Thymus (tissue), 11 donors: ENCODE measurements at regions not wholly inside any gene's neighbourhood (a gene's known extent, or its start where the extent isn't known, plus 50 kb on each side); places are given as distances from the start of the nearest gene placed in this dataset.
"Not testable (repeated sequence)": the region's sequence is repeated elsewhere in the genome, so short reads cannot be mapped to it uniquely, and the experiment has no call there.

Experiments used
- DNase-seq, 9 donors: peaks; one replicate each; pipeline ENCODE4 v3.0.0-alpha.2; 2013; ENCODE audit warnings: low spot score in 9 of 9, low read depth in 6 of 9, missing footprints in 1 of 9
- H3K27ac ChIP-seq, 2 donors: one replicate each; pipeline ENCODE4 v1.5.1; 2013; ENCODE audit warnings: control low read depth in 1 of 2, low read depth in 1 of 2, low read length in 1 of 2, mild to moderate bottlenecking in 1 of 2, moderate library complexity in 1 of 2
- H3K27me3 ChIP-seq, 2 donors: one replicate each; pipeline ENCODE4 v1.5.1; 2013; ENCODE audit warnings: low read length in 1 of 2; ENCODE audit not compliant: control insufficient read depth in 2 of 2, insufficient read depth in 1 of 2
- H3K36me3 ChIP-seq, 2 donors: one replicate each; pipeline ENCODE4 v1.5.1; 2013; ENCODE audit warnings: low read length in 1 of 2, mild to moderate bottlenecking in 1 of 2, moderate library complexity in 1 of 2; ENCODE audit not compliant: control insufficient read depth in 2 of 2, insufficient read depth in 2 of 2
- H3K4me1 ChIP-seq, 2 donors: one replicate each; pipeline ENCODE4 v1.5.1; 2013; ENCODE audit warnings: low read length in 2 of 2; ENCODE audit not compliant: control insufficient read depth in 2 of 2, insufficient read depth in 2 of 2
- H3K4me3 ChIP-seq, 2 donors: one replicate each; pipeline ENCODE4 v1.5.1; 2013; ENCODE audit warnings: low read length in 2 of 2, control low read depth in 1 of 2, mild to moderate bottlenecking in 1 of 2
- H3K9me3 ChIP-seq, 2 donors: one replicate each; pipeline ENCODE4 v1.5.1; 2013; ENCODE audit warnings: low read length in 1 of 2, mild to moderate bottlenecking in 1 of 2; ENCODE audit not compliant: control insufficient read depth in 2 of 2, insufficient read depth in 1 of 2
- WGBS: extraction: QIAGEN DNeasy Blood & Tissue Kit; methylation state at CpG from one replicate; pipeline ENCODE4 v1.1.7; 2013; 5-methylcytosine and 5-hydroxymethylcytosine counted together
- donor health status: healthy.

DNA sequence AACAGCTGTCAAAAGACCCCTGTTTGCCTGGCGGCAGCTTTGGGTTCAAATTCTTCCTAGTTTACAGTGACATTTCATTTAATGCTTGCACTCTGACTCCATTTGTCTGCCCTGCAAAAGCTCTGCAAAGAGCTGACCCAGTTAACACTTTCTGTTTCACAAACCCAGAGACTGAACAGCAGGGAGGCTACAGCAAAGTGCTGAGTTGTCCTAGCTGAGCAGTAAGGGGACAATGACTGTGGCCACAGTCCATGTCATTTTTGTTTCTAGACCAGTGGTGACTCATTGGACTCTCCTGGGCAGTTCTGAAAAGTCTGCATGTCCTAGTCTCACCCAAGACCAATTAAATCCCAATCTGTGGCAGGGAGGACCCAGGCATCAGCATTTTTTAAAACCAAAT, 994.8 kb upstream of the WWC1 start:
- H3K27me3 ChIP-seq: no peaks in the 10 kb centered on the region
- 97% methylated on average over 1 of the region's 1 CpG for WGBS
- no peak overlapping the region for H3K4me3 ChIP-seq
- H3K9me3 ChIP-seq: no peaks in the 10 kb centered on the region
- H3K4me1 ChIP-seq: no peaks in the 10 kb centered on the region
- no peaks in the 10 kb centered on the region for H3K36me3 ChIP-seq
- no peak overlapping the region for H3K27ac ChIP-seq
- no peak for DNase-seq

DNA sequence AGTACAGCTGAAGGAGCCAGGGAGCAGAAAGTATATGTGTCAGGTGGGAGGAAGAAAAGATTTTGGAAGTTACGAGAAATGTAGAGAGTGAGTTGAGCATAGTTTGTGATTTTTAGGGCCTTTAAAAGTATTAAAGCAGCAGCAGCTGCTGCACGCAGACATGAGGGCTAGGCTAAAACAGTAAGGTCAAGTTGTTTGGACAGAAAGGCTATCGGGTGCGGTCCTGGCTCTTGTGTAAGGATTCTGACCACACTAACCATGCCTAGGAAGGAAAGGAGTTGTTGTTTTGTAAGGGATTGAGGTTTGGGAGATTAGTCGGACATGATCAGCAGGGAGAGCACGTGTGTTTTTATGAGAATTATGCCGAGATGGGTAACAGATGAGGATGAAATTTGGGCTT, 991.6 kb upstream of the WWC1 start:
- not testable (repeated sequence) for H3K9me3 ChIP-seq, H3K4me1 ChIP-seq, H3K4me3 ChIP-seq, H3K27ac ChIP-seq, H3K27me3 ChIP-seq, H3K36me3 ChIP-seq, DNase-seq
- WGBS: 81% methylated on average over 7 of the region's 7 CpGs

DNA sequence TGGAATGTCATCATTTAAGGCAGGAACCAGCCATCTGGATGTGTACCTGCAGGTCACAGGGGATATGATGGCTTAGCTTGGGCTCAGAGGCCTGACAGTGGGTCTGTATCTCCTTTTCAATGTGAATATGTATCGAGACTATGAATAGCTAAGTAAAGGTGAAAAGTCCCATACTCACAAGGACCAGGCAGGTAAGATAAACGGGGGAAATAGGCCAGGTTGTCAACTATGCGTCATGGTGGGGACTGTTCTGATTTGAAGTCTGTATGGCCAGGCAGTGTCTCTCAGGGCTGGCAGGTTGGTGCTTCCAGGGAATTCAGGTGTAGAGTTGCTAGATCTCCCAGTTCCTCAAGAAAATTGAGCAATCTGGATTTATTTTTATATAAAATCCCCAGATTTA, 987.9 kb upstream of the WWC1 start:
- Histone ChIP-seq H3K27ac (no peak overlapping the region), H3K36me3 (no peaks in the 10 kb centered on the region), H3K4me3 (no peak overlapping the region), H3K27me3 (no peaks in the 10 kb centered on the region), H3K9me3 (no peaks in the 10 kb centered on the region), H3K4me1 (no peaks in the 10 kb centered on the region)
- WGBS: 88% methylated on average over 3 of the region's 3 CpGs
- no peak for DNase-seq

DNA sequence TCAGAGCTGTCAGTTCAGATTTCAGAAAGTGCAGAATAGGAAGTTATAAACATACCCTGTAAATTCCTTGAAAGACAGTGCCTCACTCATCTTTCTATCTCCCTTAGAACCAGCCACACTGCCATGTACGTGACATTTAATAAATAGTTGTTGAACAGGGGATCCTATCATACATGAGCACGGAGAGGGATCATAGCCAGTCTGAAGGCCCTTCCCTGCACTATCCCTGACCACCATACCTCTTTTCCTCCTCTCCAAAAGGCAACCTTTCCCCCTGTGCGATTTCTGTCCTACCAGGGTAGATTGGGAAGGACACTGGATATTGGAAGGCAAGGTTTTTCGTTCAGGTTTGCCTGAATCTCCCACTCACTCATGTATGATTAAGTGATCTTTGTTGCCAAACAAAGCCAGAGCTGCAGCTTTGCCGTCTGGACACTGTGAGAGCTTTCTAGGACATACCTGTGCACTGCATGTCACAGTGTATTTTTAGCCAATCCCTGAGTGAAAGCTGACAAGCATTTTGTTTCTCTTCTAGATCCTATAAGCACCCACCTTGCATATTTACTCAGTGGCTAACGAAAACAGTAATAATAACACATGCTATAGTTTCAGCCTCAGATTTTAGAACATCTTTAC, 986.5 kb upstream of the WWC1 start:
- DNase-seq: no peak

DNA sequence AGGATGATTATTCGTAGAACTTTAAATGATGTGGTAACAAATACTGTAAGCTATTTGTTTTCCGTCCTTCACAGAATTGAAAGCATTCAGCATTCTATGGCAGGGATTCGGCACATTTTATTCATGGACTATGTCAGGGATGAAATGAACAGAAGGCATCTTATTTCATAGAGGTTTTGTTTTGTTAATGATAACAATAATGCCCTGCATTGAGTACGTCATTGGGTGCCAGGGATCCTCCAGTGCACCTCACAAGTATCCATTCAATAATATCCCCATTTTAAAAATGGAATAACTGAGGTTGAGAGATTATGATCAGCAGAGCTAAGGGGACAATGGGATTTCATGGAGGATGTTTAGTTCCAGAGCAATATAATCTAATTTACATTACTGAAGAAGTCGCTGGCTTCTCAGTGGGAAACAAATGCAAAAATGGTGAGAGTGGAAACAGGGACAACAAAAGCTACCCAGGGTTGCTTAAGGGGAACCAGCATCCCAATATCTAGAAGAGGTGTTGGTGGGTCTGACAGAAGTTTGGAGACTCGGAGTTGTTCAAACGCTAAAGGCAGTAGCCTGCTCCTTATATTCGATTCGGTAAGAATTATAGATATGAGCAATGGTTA, 985.7 kb upstream of the WWC1 start:
- Histone ChIP-seq H3K27me3 (no peaks in the 10 kb centered on the region), H3K4me1 (no peaks in the 10 kb centered on the region), H3K9me3 (no peaks in the 10 kb centered on the region), H3K36me3 (no peaks in the 10 kb centered on the region), H3K4me3 (no peak overlapping the region), H3K27ac (no peak overlapping the region)
- DNase-seq: no peak
- 68% methylated on average over 9 of the region's 9 CpGs for WGBS

More for the DNA sequence above, 986.5 kb upstream of the WWC1 start:
- H3K36me3 ChIP-seq: no peaks in the 10 kb centered on the region
- H3K27me3 ChIP-seq: no peaks in the 10 kb centered on the region
- WGBS: 68% methylated on average over 6 of the region's 6 CpGs
- H3K4me1 ChIP-seq: no peaks in the 10 kb centered on the region
- H3K4me3 ChIP-seq: no peak overlapping the region
- no peak overlapping the region for H3K27ac ChIP-seq
- H3K9me3 ChIP-seq: no peaks in the 10 kb centered on the region

DNA sequence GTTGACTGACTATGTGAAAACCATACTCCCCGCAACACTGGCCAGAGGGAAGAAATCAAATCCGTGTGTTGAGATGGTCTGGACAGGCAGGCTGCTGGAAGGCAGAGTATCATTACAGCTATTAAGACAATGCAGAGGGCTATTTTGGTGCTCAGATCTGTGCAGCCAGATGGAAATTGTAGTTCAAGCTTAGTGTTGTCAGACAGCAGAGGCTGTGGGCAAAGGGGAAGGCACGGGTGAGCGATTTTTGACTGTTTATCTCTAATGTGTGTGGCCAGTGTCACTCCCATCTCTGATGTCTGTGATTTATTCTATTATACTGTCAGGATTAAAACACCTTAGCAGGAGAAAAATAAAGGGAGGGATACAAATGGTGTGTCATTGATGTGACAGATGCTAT, 984.4 kb upstream of the WWC1 start:
- DNase-seq: no peak
- H3K9me3 ChIP-seq: no peaks in the 10 kb centered on the region
- 78% methylated on average over 4 of the region's 4 CpGs for WGBS
- H3K4me1 ChIP-seq: no peaks in the 10 kb centered on the region
- no peak overlapping the region for H3K27ac ChIP-seq
- H3K4me3 ChIP-seq: no peak overlapping the region
- H3K27me3 ChIP-seq: no peaks in the 10 kb centered on the region
- no peaks in the 10 kb centered on the region for H3K36me3 ChIP-seq

DNA sequence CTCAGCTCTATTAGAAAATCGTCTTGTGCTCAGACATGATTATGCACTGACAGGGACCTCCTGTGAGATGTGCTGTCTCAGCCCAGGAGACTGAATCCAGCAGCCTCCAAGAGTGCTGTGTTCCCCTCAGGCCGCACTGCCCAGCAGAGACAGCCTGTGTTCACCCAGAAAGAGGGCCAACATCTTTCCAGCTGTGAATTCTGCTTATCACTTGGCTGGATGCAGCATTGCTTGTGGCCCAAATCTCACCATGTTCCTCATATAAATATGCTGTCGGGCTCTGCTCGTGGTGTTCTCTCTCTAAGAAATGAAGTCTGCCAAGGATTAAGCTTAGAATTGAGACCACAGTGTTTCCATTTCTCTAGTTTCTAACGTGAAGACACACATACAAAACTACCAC, 983.0 kb upstream of the WWC1 start:
- Histone ChIP-seq H3K27me3 (no peaks in the 10 kb centered on the region), H3K4me3 (no peak overlapping the region), H3K9me3 (no peaks in the 10 kb centered on the region), H3K4me1 (no peaks in the 10 kb centered on the region), H3K27ac (no peak overlapping the region), H3K36me3 (no peaks in the 10 kb centered on the region)
- DNase-seq: no peak
- WGBS: 85% methylated on average over 5 of the region's 5 CpGs

DNA sequence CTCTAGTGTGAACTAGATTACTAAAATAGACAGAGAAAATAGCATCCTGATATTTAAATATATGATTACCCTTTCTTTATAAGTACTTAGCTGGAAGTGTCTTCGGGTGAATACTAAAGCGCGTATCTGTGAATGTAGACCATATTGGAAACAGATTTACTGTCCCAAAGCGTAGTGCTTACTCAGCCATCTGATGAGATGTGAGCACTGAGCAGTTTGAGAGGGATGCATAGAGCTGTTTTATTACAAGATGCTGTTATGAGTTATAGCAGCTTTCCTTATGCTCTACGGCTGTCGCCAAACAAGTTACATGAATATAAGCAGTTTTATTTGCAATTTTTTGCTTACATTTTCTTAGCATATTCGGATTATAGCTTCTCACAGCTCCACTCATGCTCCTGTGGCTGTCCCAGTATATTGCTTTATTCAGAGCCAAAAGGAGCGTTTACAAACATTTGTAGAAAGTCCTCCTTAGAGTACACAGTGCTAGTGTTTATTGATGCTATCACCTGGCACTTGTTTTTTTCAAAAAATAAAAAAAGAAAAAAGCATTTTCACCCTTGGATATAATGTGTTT, 981.4 kb upstream of the WWC1 start:
- Histone ChIP-seq H3K4me1 (no peaks in the 10 kb centered on the region), H3K36me3 (no peaks in the 10 kb centered on the region), H3K9me3 (no peaks in the 10 kb centered on the region), H3K27me3 (no peaks in the 10 kb centered on the region), H3K4me3 (no peak overlapping the region), H3K27ac (no peak overlapping the region)
- DNase-seq: no peak
- WGBS: 89% methylated on average over 8 of the region's 8 CpGs

DNA sequence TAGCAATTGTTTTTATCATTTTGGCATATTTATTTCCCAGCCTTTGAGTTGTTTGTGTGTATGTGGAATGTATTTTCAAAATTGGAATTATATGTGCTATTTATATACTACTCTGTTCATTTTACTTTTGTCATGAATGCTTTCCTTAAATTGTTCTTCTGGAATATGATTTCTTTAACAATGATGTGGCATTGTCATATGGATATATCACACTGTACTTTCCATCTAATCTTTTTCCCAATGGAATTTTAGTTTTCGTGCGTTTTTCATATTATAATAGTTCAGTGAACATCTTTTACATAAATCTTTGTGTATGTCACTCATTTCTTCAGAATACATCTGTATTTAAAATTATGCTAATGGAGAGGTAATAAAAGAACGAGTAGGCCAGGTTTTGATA, 980.1 kb upstream of the WWC1 start:
- 92% methylated on average over 3 of the region's 3 CpGs for WGBS
- no peaks in the 10 kb centered on the region for H3K27me3 ChIP-seq
- no peaks in the 10 kb centered on the region for H3K4me1 ChIP-seq
- no peak overlapping the region for H3K27ac ChIP-seq
- no peaks in the 10 kb centered on the region for H3K36me3 ChIP-seq
- H3K4me3 ChIP-seq: no peak overlapping the region
- DNase-seq: no peak
- no peaks in the 10 kb centered on the region for H3K9me3 ChIP-seq
